RWPE1 (cell line): ENCODE measurements at regions not wholly inside any gene's neighbourhood (a gene's known extent, or its start where the extent isn't known, plus 50 kb on each side); places are given as distances from the start of the nearest gene placed in this dataset.

Experiments used
- CTCF ChIA-PET: fragments of 350-600 bp; sonication (Branson Sonifier 250); formaldehyde crosslinking; extraction: SDS; loops from one replicate; lab custom pipeline; 2021; lab: Yijun Ruan, JAX
- POLR2A ChIA-PET: fragments of 400-600 bp; formaldehyde crosslinking; extraction: SDS; loops from one replicate; lab custom pipeline; 2020; ENCODE audit warnings: antibody characterized with exemption; ENCODE audit not compliant: low non-redundant PET; lab: Yijun Ruan, JAX
- DNase-seq: peaks from one replicate; pipeline ENCODE4 v3.0.0; 2012; ENCODE audit warnings: low spot score
- H3K27ac ChIP-seq: fragments of 450-650 bp; 2 replicates; pipeline ENCODE4 v1.5.1; 2017
- CTCF ChIP-seq: fragments of 450-650 bp; conservative IDR thresholded peaks from 2 replicates; pipeline ENCODE4 v1.5.1; 2017; ENCODE audit warnings: low read depth, mild to moderate bottlenecking

- peak; percentile 64 for DNase-seq
- ChIA-PET CTCF (interaction anchor here (0.5 kb wide), 1 partner anchor 354 kb away, joined by 4 read pairs; no protein-coding TSS in a partner anchor), POLR2A (no interaction called here)
- peak overlapping the region; percentile 28; the same call in 1 of the 2 replicates for H3K27ac ChIP-seq
- TF ChIP-seq CTCF, result no peak
Observed at GRCh38 chr2:9699139-9700108, 68.6 kb upstream of the YWHAQ start.

GRCh38 chr2:9700109-9700495 lies 69.3 kb upstream of the YWHAQ start:
- ChIA-PET CTCF (no interaction called here), POLR2A (no interaction called here)
- DNase-seq, result no peak
- no peak for TF ChIP-seq CTCF
- H3K27ac ChIP-seq, result no peak overlapping the region

- no peak for DNase-seq
- ChIA-PET POLR2A (no interaction called here), CTCF (interaction anchor here (0.5 to 1.3 kb wide), 4 partner anchors 14 to 232 kb away, joined by 3 to 4 read pairs (median 4); no protein-coding TSS in a partner anchor)
- peak overlapping the region; percentile 91 for H3K27ac ChIP-seq
- TF ChIP-seq CTCF, result no peak
Observed at GRCh38 chr2:9702604-9703084, 71.8 kb upstream of the YWHAQ start.

GRCh38 chr2:9703085-9703678 lies 72.4 kb upstream of the YWHAQ start:
- ChIA-PET CTCF (interaction anchor here (0.5 to 1.3 kb wide), 6 partner anchors 13 to 280 kb away, joined by 3 to 7 read pairs (median 4); no protein-coding TSS in a partner anchor), POLR2A (interaction anchor here (0.8 kb wide), 1 partner anchor 50 kb away, joined by 5 read pairs; no protein-coding TSS in a partner anchor)
- DNase-seq, result peak; percentile 87
- H3K27ac ChIP-seq, result peak overlapping the region; percentile 91
- TF ChIP-seq CTCF, result no peak

- ChIA-PET CTCF (interaction anchor here (0.5 to 0.8 kb wide), 2 partner anchors 66 to 130 kb away, joined by 3 read pairs; no protein-coding TSS in a partner anchor), POLR2A (interaction anchor here (0.8 kb wide), 1 partner anchor 50 kb away, joined by 5 read pairs; no protein-coding TSS in a partner anchor)
- H3K27ac ChIP-seq, result peak overlapping the region; percentile 91
- peak; percentile 75 for DNase-seq
- TF ChIP-seq CTCF, result no peak
Observed at GRCh38 chr2:9703701-9704221, 73.0 kb upstream of the YWHAQ start.

- ChIA-PET POLR2A (interaction anchor here (0.7 kb wide), 1 partner anchor 220 kb away, joined by 7 read pairs; no protein-coding TSS in a partner anchor), CTCF (no interaction called here)
- TF ChIP-seq CTCF, result no peak
- no peak for DNase-seq
- peak overlapping the region; percentile 91 for H3K27ac ChIP-seq
Observed at GRCh38 chr2:9704600-9704999, 73.8 kb upstream of the YWHAQ start.
